ENCODE measurements at regions not wholly inside any gene's neighbourhood (a gene's known extent, or its start where the extent isn't known, plus 50 kb on each side); places are given as distances from the start of the nearest gene placed in this dataset.

- Mint-ChIP-seq H3K36me3 (no peaks in the 10 kb centered on the region), H3K27me3 (ENCODE audit: insufficient read depth, low read depth) (peaks cover 2% of the 10 kb centered on the region), H3K9me3 (no peaks in the 10 kb centered on the region), H3K27ac (no peak overlapping the region), H3K4me1 (no peaks in the 10 kb centered on the region), H3K4me3 (no peak overlapping the region)
- Histone ChIP-seq H3K4me3 (no peak overlapping the region), H4K20me1 (ENCODE audit: low read depth) (no peaks in the 10 kb centered on the region), H3K36me3 (no peaks in the 10 kb centered on the region), H3F3A (ENCODE audit: low read depth) (no peaks in the 10 kb centered on the region), H3K79me2 (ENCODE audit: low read depth) (no peaks in the 10 kb centered on the region), H3K9me3 (ENCODE audit: low read depth) (no peaks in the 10 kb centered on the region), H2AFZ (replicated peaks) (no peak overlapping the region), H3K9ac (no peak overlapping the region), H3K4me2 (no peak overlapping the region), H3K27me3 (no peaks in the 10 kb centered on the region), H3K27ac (no peak overlapping the region), H3K4me1 (no peaks in the 10 kb centered on the region)
- DNase-seq (ENCODE audit: low spot score): no peak
- TF ChIP-seq EZH2phosphoT487 (IDR thresholded peaks at IDR 0.05): no peak
- TF ChIP-seq EZH2 (IDR thresholded peaks at IDR 0.05): no peak
- no peak for TF ChIP-seq CTCF (IDR thresholded peaks at IDR 0.05)
Observed at GRCh38 chr11:23953951-23954710, 542.7 kb upstream of the LUZP2 start.

- H3K79me2 ChIP-seq (ENCODE audit: low read depth): no peaks in the 10 kb centered on the region
- no peak overlapping the region for H3K4me2 ChIP-seq
- no peaks in the 10 kb centered on the region for H3K27me3 ChIP-seq
- H3K27me3 Mint-ChIP-seq (ENCODE audit: insufficient read depth, low read depth): peaks cover 2% of the 10 kb centered on the region
- H3F3A ChIP-seq (ENCODE audit: low read depth): no peaks in the 10 kb centered on the region
- no peaks in the 10 kb centered on the region for H3K4me1 ChIP-seq
- H3K9me3 Mint-ChIP-seq: no peaks in the 10 kb centered on the region
- no peak overlapping the region for H2AFZ ChIP-seq (replicated peaks)
- no peaks in the 10 kb centered on the region for H3K36me3 ChIP-seq
- no peaks in the 10 kb centered on the region for H3K9me3 ChIP-seq (ENCODE audit: low read depth)
- H3K4me3 Mint-ChIP-seq: no peak overlapping the region
- H3K27ac ChIP-seq: no peak overlapping the region
- H3K36me3 Mint-ChIP-seq: no peaks in the 10 kb centered on the region
- DNase-seq (ENCODE audit: low spot score): no peak
- TF ChIP-seq CTCF (IDR thresholded peaks at IDR 0.05): no peak
- TF ChIP-seq EZH2 (IDR thresholded peaks at IDR 0.05): no peak
- TF ChIP-seq EZH2phosphoT487 (IDR thresholded peaks at IDR 0.05): no peak
- H3K4me1 Mint-ChIP-seq: no peaks in the 10 kb centered on the region
- no peaks in the 10 kb centered on the region for H4K20me1 ChIP-seq (ENCODE audit: low read depth)
- no peak overlapping the region for H3K27ac Mint-ChIP-seq
- H3K9ac ChIP-seq: no peak overlapping the region
- no peak overlapping the region for H3K4me3 ChIP-seq
Observed at GRCh38 chr11:23954730-23955129, 542.1 kb upstream of the LUZP2 start.

- TF ChIP-seq EZH2 (IDR thresholded peaks at IDR 0.05): no peak
- TF ChIP-seq EZH2phosphoT487 (IDR thresholded peaks at IDR 0.05): no peak
- no peak for TF ChIP-seq CTCF (IDR thresholded peaks at IDR 0.05)
- no peak overlapping the region for H3K4me2 ChIP-seq
- DNase-seq (ENCODE audit: low spot score): no peak
- H3K27me3 ChIP-seq: no peaks in the 10 kb centered on the region
- no peaks in the 10 kb centered on the region for H3K79me2 ChIP-seq (ENCODE audit: low read depth)
- no peaks in the 10 kb centered on the region for H4K20me1 ChIP-seq (ENCODE audit: low read depth)
- H3K4me3 ChIP-seq: no peak overlapping the region
- H3K36me3 ChIP-seq: no peaks in the 10 kb centered on the region
- H3K9ac ChIP-seq: no peak overlapping the region
- H3K36me3 Mint-ChIP-seq: no peaks in the 10 kb centered on the region
- no peak overlapping the region for H3K27ac ChIP-seq
- no peaks in the 10 kb centered on the region for H3K9me3 Mint-ChIP-seq
- no peak overlapping the region for H2AFZ ChIP-seq (replicated peaks)
- H3K4me3 Mint-ChIP-seq: no peak overlapping the region
- no peaks in the 10 kb centered on the region for H3F3A ChIP-seq (ENCODE audit: low read depth)
- H3K27ac Mint-ChIP-seq: no peak overlapping the region
- peaks cover 3% of the 10 kb centered on the region for H3K4me1 Mint-ChIP-seq
- no peaks in the 10 kb centered on the region for H3K9me3 ChIP-seq (ENCODE audit: low read depth)
- H3K4me1 ChIP-seq: no peaks in the 10 kb centered on the region
- no peaks in the 10 kb centered on the region for H3K27me3 Mint-ChIP-seq (ENCODE audit: insufficient read depth, low read depth)
Observed at GRCh38 chr11:23956586-23956985, 540.3 kb upstream of the LUZP2 start.

All from neural progenitor cell (in vitro differentiated cells).